Fibroblast of lung (primary cell): ENCODE measurements at regions not wholly inside any gene's neighbourhood (a gene's known extent, or its start where the extent isn't known, plus 50 kb on each side); places are given as distances from the start of the nearest gene placed in this dataset.

ENCODE experiments used
- CTCF ChIP-seq, 2 donors: IDR thresholded peaks in 1 of 2; conservative IDR thresholded peaks in 1 of 2; 1 replicate in 1 of 2; 2 replicates in 1 of 2; pipeline ENCODE4 v1.5.1; 2011 to 2012; ENCODE audit warnings: low read length in 2 of 2, control low read depth in 1 of 2, inconsistent platforms in 1 of 2, low read depth in 1 of 2, mild to moderate bottlenecking in 1 of 2
- EZH2 ChIP-seq: IDR thresholded peaks from 2 replicates; pipeline ENCODE4 v1.5.1; 2012; ENCODE audit warnings: low read length, control low read depth, mild to moderate bottlenecking; ENCODE audit errors: missing control alignments

GRCh38 chr9:10785255-10785654 lies 172.5 kb upstream of the PTPRD start:
- TF ChIP-seq CTCF (conservative IDR thresholded peaks at IDR 0.05 in 1 of 2, IDR thresholded peaks at IDR 0.05 in 1 of 2; ENCODE audit: low read depth in 1 of 2, low read length in 2 of 2), result no peak
- no peak for TF ChIP-seq EZH2
